ENCODE measurements at regions not wholly inside any gene's neighbourhood (a gene's known extent, or its start where the extent isn't known, plus 50 kb on each side); places are given as distances from the start of the nearest gene placed in this dataset.

DNA sequence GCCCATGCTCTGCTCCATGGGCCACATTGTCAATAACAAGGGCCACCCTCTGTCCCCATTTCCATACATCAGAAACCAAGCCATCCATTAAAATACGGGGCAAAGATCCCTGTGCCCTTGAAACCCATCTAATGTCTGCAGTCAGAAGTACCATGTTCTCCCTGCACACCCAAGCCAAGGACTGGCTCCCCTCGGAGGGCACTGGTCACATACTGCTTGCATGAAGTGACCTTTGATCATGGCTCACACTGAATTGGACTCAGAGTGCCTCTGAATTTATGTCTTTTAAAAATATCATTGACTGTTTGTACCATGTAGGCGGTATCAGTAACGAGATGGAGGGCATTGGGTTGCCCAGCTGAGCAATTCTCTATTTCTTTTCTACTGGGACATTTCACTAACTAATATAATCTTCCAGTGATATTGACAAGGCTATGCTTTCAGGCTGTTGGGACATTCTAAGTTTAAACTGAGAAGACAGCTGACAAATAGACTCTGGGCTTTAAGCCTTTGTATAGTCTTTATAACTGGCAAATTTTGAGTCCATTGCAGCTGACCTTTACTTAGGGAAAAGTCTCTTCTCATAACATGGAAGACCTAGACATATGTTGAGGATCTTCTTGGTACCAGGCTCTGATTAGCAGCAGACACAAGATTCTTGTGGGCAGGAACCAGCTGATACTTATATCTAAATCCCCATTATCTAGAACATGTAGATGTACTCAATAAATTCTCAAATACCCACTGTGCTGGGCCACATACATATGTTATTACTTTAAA is 214.3 kb downstream of the MYCN start:
- ChIA-PET CTCF (no interaction called here), POLR2A (ENCODE audit: unreplicated experiment) (no interaction called here)
- in situ Hi-C loops (cut with MboI; ENCODE audit: low sequenced_read_pairs) (no loop called here), intact Hi-C loops (cut with micrococcal nuclease) (no loop called here), dilution Hi-C loops (cut with HindIII; ENCODE audit: low sequenced_read_pairs, unreplicated experiment) (no loop called here)
- H3K56ac ChIP-seq (ENCODE audit: extremely low read depth, insufficient read depth, low read length) = no peak overlapping the region
- no peak overlapping the region for H4K91ac ChIP-seq (ENCODE audit: insufficient read depth, low read depth, low read length)
- H2AK5ac ChIP-seq (ENCODE audit: low read depth, low read length) = no peak overlapping the region
- H3K9ac ChIP-seq (ENCODE audit: low read depth, low read length) = no peak overlapping the region
- no peak overlapping the region for H3K14ac ChIP-seq (replicated peaks; ENCODE audit: low read depth, low read length)
- no peaks in the 10 kb centered on the region for H3K27me3 ChIP-seq (ENCODE audit: control insufficient read depth, insufficient read depth, low read length)
- no peak overlapping the region for H2BK120ac ChIP-seq (ENCODE audit: low read depth, low read length)
- no peaks in the 10 kb centered on the region for H4K20me1 ChIP-seq (ENCODE audit: insufficient read depth, low read length)
- no TSS peak for BruUV-seq (replicated peaks)
- no peak overlapping the region for H2AFZ ChIP-seq (replicated peaks; ENCODE audit: low read length, poor library complexity)
- H3K4me1 ChIP-seq (ENCODE audit: control insufficient read depth, insufficient read depth, low read length) = no peaks in the 10 kb centered on the region
- H3K18ac ChIP-seq (ENCODE audit: low read depth, low read length) = no peak overlapping the region
- no peaks in the 10 kb centered on the region for H3K79me1 ChIP-seq (ENCODE audit: low read depth in 1 of 2, low read length in 2 of 2)
- H2BK5ac ChIP-seq (ENCODE audit: low read depth, low read length, poor library complexity, severe bottlenecking) = no peak overlapping the region
- no peak overlapping the region for H3K23ac ChIP-seq (ENCODE audit: low read depth, low read length)
- H2BK15ac ChIP-seq (ENCODE audit: low read depth, low read length) = no peak overlapping the region
- no peak overlapping the region for H3K27ac ChIP-seq (ENCODE audit: insufficient read depth, low read length)
- no peak overlapping the region for H3K4me3 ChIP-seq (ENCODE audit: insufficient read depth, low read depth, low read length)
- ATAC-seq (ENCODE audit: low read depth) (no peak), DNase-seq (no peak)
- no peak overlapping the region for H3K4me2 ChIP-seq (ENCODE audit: low read depth, low read length)
- H4K8ac ChIP-seq (ENCODE audit: low read depth in 2 of 2, low read length in 2 of 2) = no peak overlapping the region
- H3K9me1 ChIP-seq (ENCODE audit: insufficient read depth, low read length) = no peaks in the 10 kb centered on the region
- H4K5ac ChIP-seq (ENCODE audit: low read depth, low read length) = no peak overlapping the region
- no peak overlapping the region for H2BK20ac ChIP-seq (ENCODE audit: low read depth, low read length)
- 17% methylated on average over 1 of the region's 4 CpGs; no CpG with 5 or more reads in 1 of the 2 experiments for WGBS, 2 experiments (ENCODE audit: extremely low coverage in 2 of 2, insufficient read length in 1 of 2)
- no peak overlapping the region for H2AK9ac ChIP-seq (replicated peaks; ENCODE audit: low read depth, low read length, poor library complexity)
- H3K4ac ChIP-seq (ENCODE audit: low read depth, low read length) = no peak overlapping the region
- H3K36me3 ChIP-seq (ENCODE audit: control insufficient read depth, insufficient read depth, low read length) = no peaks in the 10 kb centered on the region
- TF ChIP-seq BHLHE40 (IDR thresholded peaks at IDR 0.05; ENCODE audit: low read depth, low read length) = no peak
- TF ChIP-seq MXI1 (IDR thresholded peaks at IDR 0.05; ENCODE audit: borderline replicate concordance, low read depth, low read length) = no peak
- no peak for TF ChIP-seq NFE2L2 (IDR thresholded peaks at IDR 0.05; ENCODE audit: low read depth, low read length)
- TF ChIP-seq CHD1 (IDR thresholded peaks at IDR 0.05; ENCODE audit: low read depth, low read length) = no peak
- TF ChIP-seq RCOR1 (IDR thresholded peaks at IDR 0.05; ENCODE audit: insufficient replicate concordance, low read length) = no peak
- TF ChIP-seq, protein P1, sequence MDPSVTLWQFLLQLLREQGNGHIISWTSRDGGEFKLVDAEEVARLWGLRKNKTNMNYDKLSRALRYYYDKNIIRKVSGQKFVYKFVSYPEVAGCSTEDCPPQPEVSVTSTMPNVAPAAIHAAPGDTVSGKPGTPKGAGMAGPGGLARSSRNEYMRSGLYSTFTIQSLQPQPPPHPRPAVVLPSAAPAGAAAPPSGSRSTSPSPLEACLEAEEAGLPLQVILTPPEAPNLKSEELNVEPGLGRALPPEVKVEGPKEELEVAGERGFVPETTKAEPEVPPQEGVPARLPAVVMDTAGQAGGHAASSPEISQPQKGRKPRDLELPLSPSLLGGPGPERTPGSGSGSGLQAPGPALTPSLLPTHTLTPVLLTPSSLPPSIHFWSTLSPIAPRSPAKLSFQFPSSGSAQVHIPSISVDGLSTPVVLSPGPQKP (IDR thresholded peaks at IDR 0.05; ENCODE audit: borderline replicate concordance, low read depth, low read length) = no peak
- TF ChIP-seq, protein P2, sequence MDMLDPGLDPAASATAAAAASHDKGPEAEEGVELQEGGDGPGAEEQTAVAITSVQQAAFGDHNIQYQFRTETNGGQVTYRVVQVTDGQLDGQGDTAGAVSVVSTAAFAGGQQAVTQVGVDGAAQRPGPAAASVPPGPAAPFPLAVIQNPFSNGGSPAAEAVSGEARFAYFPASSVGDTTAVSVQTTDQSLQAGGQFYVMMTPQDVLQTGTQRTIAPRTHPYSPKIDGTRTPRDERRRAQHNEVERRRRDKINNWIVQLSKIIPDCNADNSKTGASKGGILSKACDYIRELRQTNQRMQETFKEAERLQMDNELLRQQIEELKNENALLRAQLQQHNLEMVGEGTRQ (IDR thresholded peaks at IDR 0.05; ENCODE audit: low read depth, low read length) = no peak
- no peak for TF ChIP-seq FOS (IDR thresholded peaks at IDR 0.05; ENCODE audit: low read depth, low read length)
- no peak for TF ChIP-seq RAD21 (IDR thresholded peaks at IDR 0.05; ENCODE audit: low read length)
- TF ChIP-seq POLR2A (IDR thresholded peaks at IDR 0.05; ENCODE audit: low read depth, low read length) = no peak
- no peak for TF ChIP-seq CEBPB (IDR thresholded peaks at IDR 0.05; ENCODE audit: low read depth, low read length)
- TF ChIP-seq, protein P3, sequence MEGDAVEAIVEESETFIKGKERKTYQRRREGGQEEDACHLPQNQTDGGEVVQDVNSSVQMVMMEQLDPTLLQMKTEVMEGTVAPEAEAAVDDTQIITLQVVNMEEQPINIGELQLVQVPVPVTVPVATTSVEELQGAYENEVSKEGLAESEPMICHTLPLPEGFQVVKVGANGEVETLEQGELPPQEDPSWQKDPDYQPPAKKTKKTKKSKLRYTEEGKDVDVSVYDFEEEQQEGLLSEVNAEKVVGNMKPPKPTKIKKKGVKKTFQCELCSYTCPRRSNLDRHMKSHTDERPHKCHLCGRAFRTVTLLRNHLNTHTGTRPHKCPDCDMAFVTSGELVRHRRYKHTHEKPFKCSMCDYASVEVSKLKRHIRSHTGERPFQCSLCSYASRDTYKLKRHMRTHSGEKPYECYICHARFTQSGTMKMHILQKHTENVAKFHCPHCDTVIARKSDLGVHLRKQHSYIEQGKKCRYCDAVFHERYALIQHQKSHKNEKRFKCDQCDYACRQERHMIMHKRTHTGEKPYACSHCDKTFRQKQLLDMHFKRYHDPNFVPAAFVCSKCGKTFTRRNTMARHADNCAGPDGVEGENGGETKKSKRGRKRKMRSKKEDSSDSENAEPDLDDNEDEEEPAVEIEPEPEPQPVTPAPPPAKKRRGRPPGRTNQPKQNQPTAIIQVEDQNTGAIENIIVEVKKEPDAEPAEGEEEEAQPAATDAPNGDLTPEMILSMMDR (conservative IDR thresholded peaks at IDR 0.05; ENCODE audit: low read depth, low read length) = no peak
- peaks cover 21% of the 10 kb centered on the region for H3K9me3 ChIP-seq (ENCODE audit: control insufficient read depth, insufficient read depth, low read length)

Measured in IMR-90 (cell line).